Stimulated activated CD4-positive, alpha-beta T cell treated with anti-CD3 and anti-CD28 coated beads, Interleukin-4, amount 100 ng/mL, for 48 hours (primary cell): ENCODE measurements at regions not wholly inside any gene's neighbourhood (a gene's known extent, or its start where the extent isn't known, plus 50 kb on each side); places are given as distances from the start of the nearest gene placed in this dataset.

Source experiments
- DNase-seq, 2 donors: peaks; one replicate each; pipeline ENCODE4 v3.0.0-alpha.2; 2020; ENCODE audit warnings: low read depth in 2 of 2

GRCh38 chr21:34022627-34023335 is 50.6 kb upstream of the MRPS6 start:
- DNase-seq: peak in 1 of 2 donors; percentile 23

- DNase-seq: no peak
These were observed 51.7 kb upstream of the MRPS6 start for GRCh38 chr21:34021726-34022125.

- no peak for DNase-seq
These were observed 52.3 kb upstream of the MRPS6 start for GRCh38 chr21:34020983-34021553.

- no peak for DNase-seq
These were observed 53.2 kb upstream of the MRPS6 start for GRCh38 chr21:34020005-34020847.

GRCh38 chr21:34019402-34019801 is 54.0 kb upstream of the MRPS6 start:
- DNase-seq: no peak

- no peak for DNase-seq
These were observed 54.5 kb upstream of the MRPS6 start for GRCh38 chr21:34018910-34019309.

GRCh38 chr21:34018185-34018584 is 55.2 kb upstream of the MRPS6 start:
- no peak for DNase-seq

- no peak for DNase-seq
These were observed 56.1 kb upstream of the MRPS6 start for GRCh38 chr21:34017039-34017961.

GRCh38 chr21:34012640-34013039 is 60.7 kb upstream of the MRPS6 start:
- no peak for DNase-seq

- no peak for DNase-seq
These were observed 61.7 kb upstream of the MRPS6 start for GRCh38 chr21:34011660-34012059.

- DNase-seq: no peak
These were observed 64.2 kb upstream of the MRPS6 start for GRCh38 chr21:34009193-34009592.

GRCh38 chr21:34008618-34009017 is 64.8 kb upstream of the MRPS6 start:
- peak; percentile 56 to 78 for DNase-seq

- DNase-seq: no peak
These were observed 66.7 kb upstream of the MRPS6 start for GRCh38 chr21:34006611-34007168.

GRCh38 chr21:34004974-34005373 is 68.4 kb upstream of the MRPS6 start:
- DNase-seq: no peak

- no peak for DNase-seq
These were observed 69.1 kb upstream of the MRPS6 start for GRCh38 chr21:34004013-34004938.

- no peak for DNase-seq
These were observed 70.0 kb upstream of the MRPS6 start for GRCh38 chr21:34003428-34003827.

GRCh38 chr21:34000375-34000774 is 73.0 kb upstream of the MRPS6 start:
- no peak for DNase-seq

GRCh38 chr21:33998809-33999208 is 74.6 kb upstream of the MRPS6 start:
- no peak for DNase-seq

GRCh38 chr21:33998402-33998801 is 75.0 kb upstream of the MRPS6 start:
- DNase-seq: no peak

GRCh38 chr21:33997436-33997835 is 75.9 kb upstream of the MRPS6 start:
- no peak for DNase-seq
